NT2/D1 (cell line): ENCODE measurements at regions not wholly inside any gene's neighbourhood (a gene's known extent, or its start where the extent isn't known, plus 50 kb on each side); places are given as distances from the start of the nearest gene placed in this dataset.

Experiments
- DNase-seq: peaks from one replicate; pipeline ENCODE4 v3.0.0-alpha.2; 2011; ENCODE audit warnings: low read depth, low spot score
- H3K27me3 ChIP-seq: 2 replicates; pipeline ENCODE4 v1.6.0; 2011; ENCODE audit warnings: mild to moderate bottlenecking; ENCODE audit not compliant: insufficient read length, insufficient read depth
- H3K36me3 ChIP-seq: 2 replicates; pipeline ENCODE4 v1.6.1; 2011; ENCODE audit warnings: mild to moderate bottlenecking, low read length, mixed read lengths; ENCODE audit not compliant: insufficient read depth, insufficient read length
- H3K4me1 ChIP-seq: 2 replicates; pipeline ENCODE4 v1.5.1; 2011; ENCODE audit not compliant: insufficient read depth, insufficient read length
- H3K4me3 ChIP-seq: 2 replicates; pipeline ENCODE4 v1.5.1; 2011; ENCODE audit warnings: low read depth; ENCODE audit not compliant: insufficient read length
- H3K9ac ChIP-seq: 2 replicates; pipeline ENCODE4 v1.6.0; 2011; ENCODE audit warnings: low read depth; ENCODE audit not compliant: insufficient read length
- H3K9me3 ChIP-seq: 2 replicates; pipeline ENCODE4 v1.5.1; 2011; ENCODE audit warnings: mild to moderate bottlenecking, low read length; ENCODE audit not compliant: insufficient read depth
- SUZ12 ChIP-seq: IDR thresholded peaks from 2 replicates; pipeline ENCODE4 v1.6.1; 2011; ENCODE audit not compliant: insufficient read length, insufficient read depth; ENCODE audit errors: extremely low read depth
- YY1 ChIP-seq: IDR thresholded peaks from 2 replicates; pipeline ENCODE4 v1.6.1; 2011; ENCODE audit not compliant: insufficient read length, insufficient read depth
- ZNF274 ChIP-seq: IDR thresholded peaks from 2 replicates; pipeline ENCODE4 v1.6.1; 2011; ENCODE audit warnings: mild to moderate bottlenecking, low read depth, low read length

DNA sequence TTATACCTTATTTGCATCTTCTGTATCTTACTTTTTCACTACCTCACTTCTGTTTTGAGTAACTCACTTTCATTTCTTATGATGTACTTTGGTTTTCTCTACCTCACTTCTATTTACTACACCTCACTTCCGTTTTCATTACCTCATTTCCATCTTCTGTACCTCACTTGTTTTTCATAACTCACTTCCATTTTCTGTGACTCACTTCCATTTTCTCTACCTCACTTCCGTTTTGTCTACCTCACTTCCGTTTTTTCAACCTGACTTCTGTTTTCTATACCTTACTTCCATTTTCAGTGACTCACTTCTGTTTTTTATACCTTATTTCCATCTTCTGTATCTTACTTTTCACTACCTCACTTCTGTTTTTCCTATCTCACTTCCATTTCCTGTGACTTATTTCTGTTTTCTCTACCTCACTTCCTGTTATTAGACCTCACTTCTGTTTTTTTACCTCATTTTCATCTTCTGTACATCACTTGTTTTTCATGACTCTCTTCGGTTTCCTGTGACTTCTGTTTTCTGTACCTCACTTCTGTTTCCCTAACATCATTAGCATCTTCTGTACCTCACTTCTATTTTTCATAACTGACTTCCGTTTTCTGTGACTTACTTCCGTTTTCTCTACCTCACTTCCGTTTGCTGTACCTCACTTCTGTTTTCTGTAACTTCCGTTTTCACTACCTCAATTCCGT, 493.1 kb upstream of the AKR1E2 start:
- H3K4me3 ChIP-seq: no peak overlapping the region
- no peak for DNase-seq
- TF ChIP-seq YY1 (no peak), SUZ12 (no peak), ZNF274 (no peak)

DNA sequence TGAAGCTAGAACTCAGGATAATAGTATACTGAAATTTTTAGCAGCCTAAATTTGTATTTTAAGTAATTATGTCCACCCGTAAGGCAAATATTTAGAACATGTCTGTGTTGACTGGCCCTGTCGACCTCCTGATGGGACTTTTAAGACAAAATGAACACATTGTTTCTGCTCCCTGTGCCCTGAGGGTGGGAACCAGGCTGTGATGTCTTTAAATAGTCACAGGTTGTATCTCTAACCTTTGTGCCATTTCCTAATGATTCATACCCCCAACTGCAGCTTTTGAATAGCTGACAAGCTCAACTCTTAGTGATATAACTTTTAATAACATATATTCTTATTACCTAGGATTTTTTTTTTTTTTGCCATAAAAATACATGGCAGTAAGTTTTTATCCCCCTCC, 494.9 kb upstream of the AKR1E2 start:
- Histone ChIP-seq H3K4me1 (no peaks in the 10 kb centered on the region), H3K4me3 (no peak overlapping the region), H3K27me3 (no peaks in the 10 kb centered on the region), H3K36me3 (no peaks in the 10 kb centered on the region), H3K9ac (no peak overlapping the region), H3K9me3 (no peaks in the 10 kb centered on the region)
- TF ChIP-seq SUZ12 (no peak), ZNF274 (no peak), YY1 (no peak)
- DNase-seq: no peak

More for the DNA sequence above, 493.1 kb upstream of the AKR1E2 start:
- no peaks in the 10 kb centered on the region for H3K36me3 ChIP-seq
- no peaks in the 10 kb centered on the region for H3K9me3 ChIP-seq
- H3K27me3 ChIP-seq: no peaks in the 10 kb centered on the region
- H3K9ac ChIP-seq: no peak overlapping the region
- H3K4me1 ChIP-seq: no peaks in the 10 kb centered on the region

DNA sequence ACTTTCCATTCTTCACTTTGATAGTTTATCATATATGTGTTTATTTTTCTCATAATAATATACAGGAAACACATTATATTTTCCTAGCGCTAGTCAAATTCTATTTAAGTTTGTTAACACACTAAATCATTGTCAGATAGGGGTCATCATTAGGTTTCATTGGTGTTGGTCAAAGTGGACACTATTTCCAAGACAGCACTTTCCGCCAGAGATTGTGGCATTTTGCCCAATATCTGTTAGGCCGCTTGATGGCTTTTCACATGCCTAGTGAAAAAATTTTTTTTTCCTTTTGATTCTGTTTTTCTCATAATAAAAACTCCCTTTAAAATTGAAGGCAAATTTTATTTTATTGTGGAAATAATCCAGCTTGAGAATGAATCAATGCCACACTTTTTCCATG, 495.4 kb upstream of the AKR1E2 start:
- no peaks in the 10 kb centered on the region for H3K4me1 ChIP-seq
- TF ChIP-seq YY1: no peak
- no peak for TF ChIP-seq ZNF274
- TF ChIP-seq SUZ12: no peak
- H3K9ac ChIP-seq: no peak overlapping the region
- no peak for DNase-seq
- no peaks in the 10 kb centered on the region for H3K9me3 ChIP-seq
- H3K4me3 ChIP-seq: no peak overlapping the region
- H3K27me3 ChIP-seq: no peaks in the 10 kb centered on the region
- H3K36me3 ChIP-seq: no peaks in the 10 kb centered on the region

DNA sequence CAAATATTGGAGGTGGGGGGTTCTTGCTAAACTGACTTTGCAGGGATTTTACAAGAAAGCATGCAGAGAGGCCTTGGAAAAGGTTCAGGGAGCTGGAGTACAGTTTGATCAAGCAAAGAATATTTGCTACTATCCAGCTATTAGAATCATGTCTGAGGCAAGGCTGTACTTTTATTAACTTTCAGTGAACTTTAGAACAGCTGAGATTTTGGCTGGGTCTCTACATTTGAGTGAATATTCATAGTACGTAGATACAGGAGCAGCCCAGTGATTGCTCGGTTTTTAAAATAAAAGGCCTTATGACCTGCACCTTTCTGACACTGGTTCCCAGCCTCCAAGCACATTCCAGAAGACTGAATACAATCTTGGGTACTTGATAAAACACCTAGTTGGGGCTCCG, 496.8 kb upstream of the AKR1E2 start:
- no peaks in the 10 kb centered on the region for H3K36me3 ChIP-seq
- H3K4me3 ChIP-seq: no peak overlapping the region
- H3K9ac ChIP-seq: no peak overlapping the region
- DNase-seq: no peak
- H3K4me1 ChIP-seq: no peaks in the 10 kb centered on the region
- TF ChIP-seq YY1 (no peak), SUZ12 (no peak)
- H3K27me3 ChIP-seq: no peaks in the 10 kb centered on the region
- H3K9me3 ChIP-seq: no peaks in the 10 kb centered on the region

DNA sequence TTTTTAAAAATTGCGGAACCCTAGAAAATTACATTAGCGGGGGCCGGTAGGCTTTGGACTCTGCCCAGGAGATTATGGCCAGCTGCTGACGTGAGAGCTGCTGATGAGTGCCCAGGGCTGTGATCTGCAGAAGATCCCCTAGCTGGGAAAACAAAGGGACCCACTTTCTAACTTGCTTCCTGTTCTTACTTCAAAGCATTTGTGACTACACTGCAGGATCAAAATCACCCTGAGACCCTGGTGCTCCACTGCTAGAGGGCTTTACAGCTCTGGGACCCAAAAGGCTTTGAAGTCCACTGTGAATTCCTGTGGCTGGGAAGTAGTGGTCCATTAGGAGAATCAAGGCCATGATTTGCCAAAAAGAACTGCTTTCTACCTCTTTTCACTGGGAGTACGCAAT, 499.4 kb upstream of the AKR1E2 start:
- no peak for TF ChIP-seq SUZ12
- no peak for TF ChIP-seq ZNF274
- TF ChIP-seq YY1: no peak
- no peak overlapping the region for H3K9ac ChIP-seq
- H3K4me1 ChIP-seq: no peaks in the 10 kb centered on the region
- H3K36me3 ChIP-seq: no peaks in the 10 kb centered on the region
- H3K27me3 ChIP-seq: no peaks in the 10 kb centered on the region
- H3K9me3 ChIP-seq: no peaks in the 10 kb centered on the region
- H3K4me3 ChIP-seq: no peak overlapping the region
- DNase-seq: no peak

DNA sequence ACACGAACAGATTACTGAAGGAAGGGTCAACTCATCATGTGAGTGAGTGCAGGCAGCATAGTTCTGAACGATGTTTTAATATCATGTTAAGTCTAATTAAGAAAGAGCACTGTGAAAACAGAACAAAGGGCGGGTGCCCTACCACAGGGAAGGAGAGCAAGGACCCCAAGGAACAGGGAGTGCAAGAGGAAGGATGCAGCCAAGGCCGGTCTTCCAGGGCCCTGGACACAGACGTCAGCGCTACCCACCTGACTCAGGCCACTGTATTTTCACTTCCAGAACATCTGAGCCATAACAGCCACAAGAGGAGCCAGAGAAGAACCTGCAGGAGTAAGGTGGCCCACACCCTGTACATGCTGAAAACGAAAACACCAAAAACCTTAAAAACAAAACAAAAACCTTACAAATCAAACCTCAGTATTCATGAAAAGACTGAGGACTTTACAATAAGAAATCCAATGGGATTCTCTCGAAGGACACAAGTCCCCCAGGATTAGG, 506.1 kb upstream of the AKR1E2 start:
- Histone ChIP-seq H3K36me3 (no peaks in the 10 kb centered on the region), H3K27me3 (no peaks in the 10 kb centered on the region), H3K4me1 (no peaks in the 10 kb centered on the region), H3K9me3 (no peaks in the 10 kb centered on the region), H3K4me3 (no peak overlapping the region), H3K9ac (no peak overlapping the region)
- no peak for DNase-seq
- TF ChIP-seq SUZ12 (no peak), YY1 (no peak), ZNF274 (no peak)

DNA sequence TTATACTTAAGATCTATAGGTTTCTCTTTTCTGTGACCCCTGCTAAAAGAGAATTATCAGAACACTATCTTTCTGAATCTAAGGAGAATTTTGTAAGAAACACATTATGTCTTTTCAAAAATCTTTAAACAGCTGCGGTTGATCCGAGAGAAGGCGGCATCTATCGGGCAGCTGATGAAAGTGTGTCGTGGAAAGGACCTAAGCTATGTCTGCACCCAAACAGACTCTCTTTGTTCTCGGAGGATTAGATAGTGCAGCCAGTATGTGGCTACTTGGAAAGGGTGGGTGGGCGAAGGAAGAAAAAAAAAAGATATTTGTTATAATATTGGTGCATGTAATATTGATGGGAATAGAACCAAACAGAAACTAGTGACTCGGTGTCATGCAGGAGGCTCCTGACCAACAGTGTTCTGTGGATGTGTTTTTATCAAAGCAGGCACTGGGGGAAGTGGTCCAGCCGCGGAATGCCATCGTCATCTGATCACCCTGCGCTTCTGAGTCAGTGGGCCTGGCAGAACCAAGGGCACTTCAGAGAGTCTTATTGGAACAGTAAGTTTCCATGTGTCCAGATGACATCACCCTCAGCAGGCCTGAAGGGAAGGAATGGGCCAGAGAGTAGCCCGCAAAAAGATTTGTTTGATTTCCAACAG, 509.7 kb upstream of the AKR1E2 start:
- no peak for DNase-seq
- Histone ChIP-seq H3K27me3 (no peaks in the 10 kb centered on the region), H3K36me3 (no peaks in the 10 kb centered on the region), H3K4me1 (no peaks in the 10 kb centered on the region), H3K4me3 (no peak overlapping the region), H3K9ac (no peak overlapping the region), H3K9me3 (no peaks in the 10 kb centered on the region)
- TF ChIP-seq ZNF274: no peak
- no peak for TF ChIP-seq SUZ12
- no peak for TF ChIP-seq YY1
